ENCODE measurements at regions not wholly inside any gene's neighbourhood (a gene's known extent, or its start where the extent isn't known, plus 50 kb on each side); places are given as distances from the start of the nearest gene placed in this dataset.
A peak's percentile ranks its signal among the peaks of the same experiment; 100 is the strongest.

DNA sequence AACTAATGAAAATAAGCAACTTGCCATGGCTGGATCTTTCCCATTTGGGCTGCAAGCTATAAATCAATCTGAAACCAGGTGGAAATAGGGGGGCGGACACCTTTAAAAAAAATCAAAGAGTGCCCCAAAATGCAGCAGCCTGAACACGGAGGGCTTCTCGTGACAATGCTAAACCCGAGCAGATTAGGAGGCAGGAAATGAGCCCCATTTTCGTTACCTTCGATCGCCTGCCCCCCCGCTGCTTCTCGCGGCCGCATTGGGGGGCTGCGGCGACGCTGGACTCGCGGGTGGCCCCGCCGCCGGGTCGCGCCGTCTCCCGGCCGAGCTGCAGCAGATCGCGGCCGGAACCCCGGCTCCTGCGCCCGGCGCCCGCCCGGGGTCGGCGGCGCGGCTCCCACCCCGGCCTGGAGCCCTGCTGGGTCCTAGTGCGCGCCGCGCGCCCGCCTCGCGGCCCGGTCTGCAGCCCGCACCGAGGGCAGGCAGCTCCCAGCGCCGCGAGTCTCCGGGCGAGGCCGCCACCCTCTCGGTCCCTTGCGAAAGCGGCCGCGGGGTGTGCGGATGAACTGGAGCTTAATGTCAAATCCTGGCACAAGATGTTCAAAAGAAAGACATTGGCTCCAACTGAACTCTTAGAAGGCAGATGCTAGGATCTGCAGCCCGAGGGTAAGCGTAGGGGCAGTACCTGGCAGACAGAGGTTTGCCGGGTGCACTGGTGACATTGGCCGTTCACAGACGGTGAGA is 201.9 kb upstream of the FOXN3 start:
- peak in 4 of 11 donors; percentile 65 to 75 (median 68) for DNase-seq (ENCODE audit: extremely low read depth in 1 of 11, low read depth in 9 of 11, low spot score in 4 of 11)

DNA sequence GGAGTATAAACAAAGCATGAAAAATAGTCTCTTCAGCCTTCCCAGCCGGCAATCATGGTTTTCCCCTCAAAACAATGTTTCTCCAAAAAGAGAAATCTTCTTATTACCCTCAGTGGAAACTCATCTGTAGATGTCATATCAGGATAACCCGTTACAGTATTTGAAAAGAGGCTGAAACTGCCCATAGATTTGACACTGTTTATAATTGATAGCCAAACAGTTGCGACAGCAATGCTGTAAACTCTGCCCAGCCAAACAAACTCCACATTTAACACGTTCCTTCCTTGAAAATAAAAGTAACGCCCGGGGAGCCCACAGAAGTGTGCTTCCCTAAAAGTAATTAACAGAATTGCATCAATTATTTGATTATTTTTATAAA is 201.3 kb upstream of the FOXN3 start:
- DNase-seq (ENCODE audit: extremely low read depth in 1 of 11, low read depth in 9 of 11, low spot score in 4 of 11): peak in 2 of 11 donors; percentile 24 to 40

GRCh38 chr14:89617481-89618329 is 200.7 kb upstream of the FOXN3 start:
- DNase-seq (ENCODE audit: extremely low read depth in 1 of 11, low read depth in 9 of 11, low spot score in 4 of 11): peak in 3 of 11 donors; percentile 35 to 44 (median 38)

DNA sequence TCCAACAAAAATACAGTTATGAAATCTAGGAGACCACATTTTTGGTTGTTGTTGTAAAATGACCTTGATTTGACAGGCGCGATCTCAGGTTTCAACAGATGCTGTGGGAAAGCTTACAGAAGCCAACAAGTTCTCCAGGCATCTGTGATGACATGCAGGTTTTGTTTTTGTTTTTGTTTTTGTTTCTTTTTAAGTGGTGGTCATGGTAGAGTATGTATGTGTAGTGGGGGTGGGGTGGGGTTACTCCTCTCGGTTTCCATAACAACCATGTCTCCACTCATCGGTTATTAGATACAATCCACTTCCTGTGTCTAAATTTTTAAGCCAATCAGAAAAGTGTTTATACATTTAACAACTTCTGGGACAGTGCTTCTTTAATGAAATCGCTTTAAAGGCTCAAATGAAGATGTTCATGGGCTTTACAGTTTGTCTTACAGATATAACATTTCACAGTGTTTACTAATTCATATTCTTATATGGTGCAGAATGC is 199.9 kb upstream of the FOXN3 start:
- DNase-seq (ENCODE audit: extremely low read depth in 1 of 11, low read depth in 9 of 11, low spot score in 4 of 11): peak in 2 of 11 donors; percentile 43 to 48

DNA sequence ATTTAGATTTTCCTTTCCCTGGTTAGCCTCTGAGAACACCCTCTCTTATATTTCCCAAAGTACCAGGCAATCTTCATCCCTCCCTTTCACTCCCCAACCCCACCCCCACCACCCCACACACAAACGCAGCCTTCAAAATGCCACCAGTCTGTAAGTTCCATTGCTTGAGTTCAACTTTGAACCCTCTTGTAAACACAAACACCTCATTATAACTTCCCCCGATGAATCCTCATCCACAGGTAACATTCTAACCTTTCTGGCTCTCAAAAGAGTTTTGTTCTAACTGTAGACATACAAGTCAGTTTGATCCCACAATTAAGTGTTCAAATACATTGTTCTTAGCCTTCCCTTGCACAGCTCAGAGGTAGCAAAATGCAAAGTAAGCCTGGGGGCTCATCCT is 199.4 kb upstream of the FOXN3 start:
- no peak for DNase-seq (ENCODE audit: extremely low read depth in 1 of 11, low read depth in 9 of 11, low spot score in 4 of 11)

DNA sequence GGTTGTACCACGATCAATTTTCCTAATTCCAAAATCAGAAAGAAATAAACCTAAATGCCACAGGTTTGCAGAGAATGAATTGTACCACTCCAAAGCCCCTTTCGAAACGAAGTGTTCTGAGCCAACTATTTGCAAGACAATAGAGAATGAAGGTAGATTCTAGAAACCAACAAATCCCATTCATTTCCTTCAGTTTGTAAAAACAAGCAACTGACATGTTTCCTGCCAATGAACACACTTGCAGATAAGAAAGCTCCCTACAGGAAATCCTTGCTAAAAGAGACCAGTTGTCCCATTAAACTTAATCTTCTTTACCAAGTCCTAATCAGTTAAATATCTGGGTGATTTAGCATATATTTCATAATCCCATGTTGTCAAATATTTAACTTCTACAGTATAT is 198.4 kb upstream of the FOXN3 start:
- DNase-seq (ENCODE audit: extremely low read depth in 1 of 11, low read depth in 9 of 11, low spot score in 4 of 11): no peak

- DNase-seq (ENCODE audit: extremely low read depth in 1 of 11, low read depth in 9 of 11, low spot score in 4 of 11): no peak
Observed at GRCh38 chr14:89614009-89614691, 197.1 kb upstream of the FOXN3 start.

DNA sequence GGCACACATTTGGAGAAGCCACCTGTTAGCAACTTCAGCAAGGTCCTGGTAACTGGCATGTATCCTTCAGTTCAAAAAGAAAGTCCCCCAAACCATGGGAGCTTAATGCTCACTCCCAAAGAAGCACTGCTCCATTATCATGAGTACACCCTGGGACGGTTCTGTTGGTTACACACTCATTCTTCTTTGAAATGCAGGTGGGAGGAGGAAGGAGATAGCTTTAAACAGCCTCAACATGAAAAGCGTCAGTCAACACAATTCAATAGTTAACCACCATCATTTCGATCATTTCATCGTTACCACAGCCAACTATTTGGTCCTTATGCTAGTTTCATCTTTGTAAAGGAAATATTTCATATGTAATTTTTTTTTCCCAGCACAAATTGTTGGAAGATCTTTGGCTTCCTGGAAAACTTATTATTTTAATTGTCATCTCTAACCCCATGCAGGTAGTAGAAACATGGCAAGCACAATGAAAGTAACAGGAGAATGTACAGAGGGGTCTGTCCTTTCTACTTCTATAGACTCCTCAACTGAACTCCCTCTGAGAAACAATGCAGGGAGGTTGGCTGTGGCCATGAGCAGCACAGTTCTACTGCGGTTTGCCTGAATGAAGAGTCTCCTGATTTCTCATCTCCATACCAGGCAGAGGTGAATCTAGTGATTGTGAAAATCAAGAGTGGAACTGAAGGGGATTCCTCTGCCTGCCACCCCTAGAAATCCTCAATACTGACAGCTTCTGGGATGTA is 196.4 kb upstream of the FOXN3 start:
- DNase-seq (ENCODE audit: extremely low read depth in 1 of 11, low read depth in 9 of 11, low spot score in 4 of 11): no peak

DNA sequence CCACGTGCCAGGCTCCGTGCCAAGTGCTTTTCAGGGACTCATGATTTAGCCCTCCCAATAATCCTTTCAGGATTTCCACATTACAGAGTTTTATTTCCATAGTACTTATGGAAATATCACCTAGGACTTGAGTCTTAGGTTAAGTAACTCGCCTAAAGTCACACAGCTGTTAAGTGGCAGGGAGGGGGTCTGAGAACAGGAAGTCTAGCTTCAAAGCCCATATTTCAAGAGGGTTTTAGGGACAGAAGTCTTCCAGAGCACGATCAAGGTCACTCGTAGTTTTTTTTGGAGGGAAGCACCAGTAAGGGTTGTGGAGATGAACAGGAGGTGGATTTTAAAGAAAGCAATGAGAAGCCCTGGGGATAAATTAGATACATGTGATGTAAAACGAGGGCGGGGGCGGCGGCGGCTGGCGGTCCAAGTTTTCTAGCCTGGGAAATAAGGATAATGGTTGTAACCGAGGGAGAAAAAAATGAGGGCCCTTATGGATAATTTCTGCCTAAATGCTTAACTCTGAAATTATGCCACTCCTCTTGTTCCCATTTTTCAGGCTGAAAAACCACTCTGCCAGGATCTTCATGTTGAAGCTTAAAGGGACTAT is 192.6 kb upstream of the FOXN3 start:
- DNase-seq (ENCODE audit: extremely low read depth in 1 of 11, low read depth in 9 of 11, low spot score in 4 of 11): no peak

DNA sequence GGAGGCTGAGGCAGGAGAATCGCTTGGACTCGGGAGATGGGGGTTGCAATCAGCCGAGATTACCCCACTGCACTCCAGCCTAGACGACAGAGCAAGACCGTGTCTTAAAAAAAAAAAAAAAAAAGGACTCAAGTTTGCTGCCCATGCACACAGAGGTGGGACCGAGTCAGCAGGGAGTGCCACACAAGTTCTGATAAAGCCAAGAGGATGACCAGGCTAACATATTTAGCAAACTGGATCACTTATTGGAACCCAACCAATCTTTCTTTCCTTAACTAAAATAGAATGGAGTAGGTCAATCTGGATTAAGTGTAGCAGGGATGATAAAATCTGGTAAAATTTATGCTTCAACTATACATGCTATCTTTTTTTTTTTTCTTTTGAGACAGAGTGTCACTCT is 190.4 kb upstream of the FOXN3 start:
- DNase-seq (ENCODE audit: extremely low read depth in 1 of 11, low read depth in 9 of 11, low spot score in 4 of 11): no peak

DNA sequence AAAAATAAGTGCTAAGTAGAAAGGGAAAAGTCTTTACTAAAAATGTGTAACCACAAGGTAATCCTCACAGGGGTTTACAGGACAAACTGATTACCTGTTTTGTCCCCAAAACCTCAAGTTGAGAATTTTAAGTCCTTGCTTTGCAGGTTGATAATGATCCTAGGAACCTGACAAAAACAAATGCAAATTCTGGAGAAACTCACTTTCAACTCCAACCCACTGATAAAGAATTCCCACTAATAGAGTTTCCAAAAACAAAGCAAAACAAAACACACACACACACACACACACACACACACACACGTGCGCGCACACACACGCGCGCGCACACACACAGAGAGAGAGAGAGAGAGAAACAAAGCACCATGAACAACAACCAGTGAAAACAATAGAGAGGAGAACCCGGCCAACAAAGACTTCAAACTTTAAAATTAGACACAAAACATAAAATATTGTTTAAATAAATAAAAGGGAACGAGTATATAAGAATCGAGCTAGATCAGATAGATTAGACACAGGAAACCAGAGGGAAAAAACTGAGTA is 187.0 kb upstream of the FOXN3 start:
- DNase-seq (ENCODE audit: extremely low read depth in 1 of 11, low read depth in 9 of 11, low spot score in 4 of 11): no peak

DNA sequence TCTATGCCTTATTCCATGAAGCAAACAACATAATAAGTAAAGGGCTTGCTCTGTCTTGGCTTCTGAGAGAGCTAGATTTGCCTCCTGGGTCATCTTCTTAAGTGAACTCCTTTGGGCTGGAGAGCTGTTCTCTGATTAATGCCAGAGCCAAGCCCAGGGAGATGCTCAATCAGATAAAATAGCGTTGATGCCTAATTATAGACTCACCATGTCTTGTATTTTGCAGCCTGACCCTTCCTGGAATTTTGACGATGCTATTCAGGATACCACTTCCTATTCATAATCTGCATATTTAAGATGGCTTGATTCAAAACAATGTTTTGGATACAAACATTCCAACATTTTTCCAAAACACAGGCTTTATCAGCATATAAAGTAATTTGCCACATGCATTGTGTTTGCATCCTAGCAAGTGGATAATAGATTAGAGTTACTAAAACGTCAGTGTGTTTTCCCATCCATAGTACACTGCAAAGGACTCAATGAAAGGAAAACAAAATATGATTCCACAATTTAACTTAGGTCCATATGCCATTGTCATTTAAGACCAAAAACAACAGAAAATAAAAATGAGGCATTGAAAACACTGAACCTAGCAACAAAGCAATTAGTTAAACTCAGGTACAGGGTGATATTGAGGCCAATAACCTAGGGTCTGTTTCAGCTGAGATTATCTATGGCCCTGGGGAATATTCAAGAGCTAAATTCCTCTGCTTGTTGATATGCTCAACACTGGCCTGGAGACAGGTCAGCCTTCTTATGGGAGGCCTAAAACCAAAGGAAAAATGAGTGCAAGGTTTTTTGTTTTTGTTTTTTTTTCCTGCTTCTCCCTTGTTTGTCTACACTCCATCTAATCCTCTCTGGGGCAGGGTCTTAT is 184.2 kb upstream of the FOXN3 start:
- DNase-seq (ENCODE audit: extremely low read depth in 1 of 11, low read depth in 9 of 11, low spot score in 4 of 11): no peak

GRCh38 chr14:89600029-89600428 is 183.0 kb upstream of the FOXN3 start:
- DNase-seq (ENCODE audit: extremely low read depth in 1 of 11, low read depth in 9 of 11, low spot score in 4 of 11): no peak

GRCh38 chr14:89598548-89599186 is 181.6 kb upstream of the FOXN3 start:
- DNase-seq (ENCODE audit: extremely low read depth in 1 of 11, low read depth in 9 of 11, low spot score in 4 of 11): no peak

GRCh38 chr14:89592961-89593360 is 175.9 kb upstream of the FOXN3 start:
- no peak for DNase-seq (ENCODE audit: extremely low read depth in 1 of 11, low read depth in 9 of 11, low spot score in 4 of 11)

GRCh38 chr14:89589400-89590118 is 172.5 kb upstream of the FOXN3 start:
- no peak for DNase-seq (ENCODE audit: extremely low read depth in 1 of 11, low read depth in 9 of 11, low spot score in 4 of 11)
